NT2/D1 (cell line): ENCODE measurements at regions not wholly inside any gene's neighbourhood (a gene's known extent, or its start where the extent isn't known, plus 50 kb on each side); places are given as distances from the start of the nearest gene placed in this dataset.

Source experiments
- SUZ12 ChIP-seq: IDR thresholded peaks from 2 replicates; pipeline ENCODE4 v1.6.1; 2011; ENCODE audit not compliant: insufficient read length, insufficient read depth; ENCODE audit errors: extremely low read depth
- YY1 ChIP-seq: IDR thresholded peaks from 2 replicates; pipeline ENCODE4 v1.6.1; 2011; ENCODE audit not compliant: insufficient read length, insufficient read depth
- ZNF274 ChIP-seq: IDR thresholded peaks from 2 replicates; pipeline ENCODE4 v1.6.1; 2011; ENCODE audit warnings: mild to moderate bottlenecking, low read depth, low read length

- TF ChIP-seq ZNF274 = no peak
- TF ChIP-seq YY1 = no peak
- TF ChIP-seq SUZ12 = no peak
Observed at GRCh38 chr1:235038701-235039100, 89.9 kb downstream of the TOMM20 start.
